ENCODE measurements at regions not wholly inside any gene's neighbourhood (a gene's known extent, or its start where the extent isn't known, plus 50 kb on each side); places are given as distances from the start of the nearest gene placed in this dataset.

GRCh38 chr1:105874621-105875020, 1181.9 kb upstream of the PRMT6 start (continued):
- TF ChIP-seq ZNF217 (IDR thresholded peaks at IDR 0.05) (peak; percentile 62; the same call in 1 of the 2 replicates), SMAD5 (IDR thresholded peaks at IDR 0.05; ENCODE audit: low read depth) (no peak)

- no peak overlapping the region for H3K4me3 ChIP-seq
- SMC1A ChIA-PET (ENCODE audit: uncharacterized antibody, unreplicated experiment): interaction anchor here (1.1 kb wide), 1 partner anchor 10 kb away, joined by 3 read pairs; no protein-coding TSS in a partner anchor
- POLR2A ChIA-PET: no interaction called here
- H3K9ac ChIP-seq (ENCODE audit: control insufficient read depth, insufficient read depth, low read length): no peak overlapping the region
- RAD21 ChIA-PET (ENCODE audit: unreplicated experiment): interaction anchor here (0.5 kb wide), 1 partner anchor 362 kb away, joined by 3 read pairs; no protein-coding TSS in a partner anchor
- ATAC-seq (no peak), DNase-seq (ENCODE audit: low read depth, low spot score) (no peak), FAIRE-seq (no peak)
- no peak overlapping the region for H3K27ac ChIP-seq (ENCODE audit: control insufficient read depth, insufficient read depth)
- no peaks in the 10 kb centered on the region for H3K4me1 ChIP-seq (ENCODE audit: control insufficient read depth, insufficient read depth, low read length)
- intact Hi-C loops (cut with micrococcal nuclease; ENCODE audit: unreplicated experiment): no loop called here
- no TSS peak for BruUV-seq (replicated peaks)
- H3K79me2 ChIP-seq (ENCODE audit: control insufficient read depth, insufficient read depth, low read length): no peaks in the 10 kb centered on the region
- no peak overlapping the region for H3K4me2 ChIP-seq (ENCODE audit: control insufficient read depth, insufficient read depth)
- H3K36me3 ChIP-seq (ENCODE audit: control insufficient read depth in 2 of 2, insufficient read depth in 2 of 2, low read length in 1 of 2): no peaks in the 10 kb centered on the region
- in situ Hi-C loops (cut with MboI): no loop called here
- no peak overlapping the region for H2AFZ ChIP-seq (ENCODE audit: control insufficient read depth, low read depth, low read length)
- no peaks in the 10 kb centered on the region for H3K27me3 ChIP-seq (replicated peaks in 1 of 2; ENCODE audit: control insufficient read depth in 2 of 2, insufficient read depth in 2 of 2, low read length in 1 of 2)
- H4K20me1 ChIP-seq (ENCODE audit: control insufficient read depth, insufficient read depth): no peaks in the 10 kb centered on the region
- no peaks in the 10 kb centered on the region for H3K9me3 ChIP-seq (replicated peaks; ENCODE audit: control insufficient read depth, insufficient read depth, low read length)
- CTCF ChIA-PET: no interaction called here
- TF ChIP-seq CBX5 (IDR thresholded peaks at IDR 0.05; ENCODE audit: low read depth) (no peak), IRF5 (IDR thresholded peaks at IDR 0.05; ENCODE audit: borderline replicate concordance) (no peak), REST (IDR thresholded peaks at IDR 0.05; ENCODE audit: low read depth, low read length) (no peak), JUND (IDR thresholded peaks at IDR 0.05; ENCODE audit: low read depth, low read length) (no peak), EP300 (IDR thresholded peaks at IDR 0.05; ENCODE audit: borderline replicate concordance in 1 of 2, control insufficient read depth in 1 of 2, low read depth in 2 of 2, low read length in 2 of 2) (no peak), ELK1 (IDR thresholded peaks at IDR 0.05; ENCODE audit: low read depth, low read length) (no peak), IRF4 (IDR thresholded peaks at IDR 0.05; ENCODE audit: low read depth, low read length) (no peak), RUNX3 (IDR thresholded peaks at IDR 0.05; ENCODE audit: low read length) (no peak), RBBP5 (conservative IDR thresholded peaks at IDR 0.05) (no peak), ZBTB33 (IDR thresholded peaks at IDR 0.05) (no peak)
Measured at GRCh38 chr1:105886309-105886708, 1170.2 kb upstream of the PRMT6 start.

Measured in GM12878 (cell line).